GM21526 (cell line): ENCODE measurements at regions not wholly inside any gene's neighbourhood (a gene's known extent, or its start where the extent isn't known, plus 50 kb on each side); places are given as distances from the start of the nearest gene placed in this dataset.
"Not testable (repeated sequence)": the region's sequence is repeated elsewhere in the genome, so short reads cannot be mapped to it uniquely, and the experiment has no call there.

Source experiments
- ATAC-seq: cut with Tn5 transposase; IDR thresholded peaks from one replicate; pipeline ENCODE4 v1.9.1; 2021; ENCODE audit warnings: moderate library complexity; ENCODE audit not compliant: unreplicated experiment, low FRiP score

- no peak for ATAC-seq
Measured at GRCh38 chr9:75715360-75715759, 175.1 kb upstream of the PCSK5 start.

GRCh38 chr9:75718677-75719076 lies 171.8 kb upstream of the PCSK5 start:
- ATAC-seq: no peak

- ATAC-seq: no peak
Measured at GRCh38 chr9:75728391-75728790, 162.1 kb upstream of the PCSK5 start.

GRCh38 chr9:75734802-75735201 lies 155.7 kb upstream of the PCSK5 start:
- ATAC-seq: no peak

DNA sequence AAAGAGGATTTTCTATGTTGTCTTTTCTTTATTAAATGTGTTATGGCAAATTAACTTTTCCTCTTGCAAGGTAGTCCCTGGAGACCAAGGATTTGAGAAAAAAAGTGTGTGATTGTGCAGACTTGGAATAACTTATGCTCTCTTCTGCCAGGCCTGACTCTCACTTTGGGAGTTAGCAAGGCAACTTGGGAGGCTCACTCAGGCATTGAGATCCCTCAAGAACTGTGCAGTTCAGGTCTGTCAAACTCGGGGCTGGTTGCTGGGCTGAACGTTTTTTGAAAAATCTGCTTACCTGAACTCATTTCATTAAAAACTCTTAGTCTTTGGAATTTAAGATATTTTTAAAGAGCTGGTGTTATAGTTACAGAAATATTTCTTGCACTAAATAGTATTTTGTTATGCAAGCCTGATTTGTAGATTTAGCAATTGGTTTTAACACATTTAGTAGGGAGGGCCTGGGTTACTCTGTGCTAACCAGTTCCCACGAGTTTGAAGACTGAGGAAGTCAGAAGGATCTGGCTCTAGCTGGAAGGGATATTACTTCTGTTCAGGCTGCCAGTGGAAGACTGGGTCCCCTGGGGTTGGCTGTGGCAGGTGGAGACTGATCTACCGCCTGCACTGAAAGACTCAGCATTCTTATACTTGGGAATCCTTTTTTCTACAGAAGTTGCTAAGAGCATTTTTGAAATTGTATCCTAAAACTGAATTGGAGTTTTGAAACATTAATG lies 150.4 kb upstream of the PCSK5 start:
- no peak for ATAC-seq

GRCh38 chr9:75743855-75744254 lies 146.6 kb upstream of the PCSK5 start:
- ATAC-seq: no peak

GRCh38 chr9:75754080-75754479 lies 136.4 kb upstream of the PCSK5 start:
- no peak for ATAC-seq

GRCh38 chr9:75775166-75775565 lies 115.3 kb upstream of the PCSK5 start:
- ATAC-seq: no peak

- ATAC-seq: no peak
Measured at GRCh38 chr9:75775966-75776691, 114.3 kb upstream of the PCSK5 start.

GRCh38 chr9:75780185-75780584 lies 110.3 kb upstream of the PCSK5 start:
- ATAC-seq: no peak

- no peak for ATAC-seq
Measured at GRCh38 chr9:75788006-75788634, 102.4 kb upstream of the PCSK5 start.

DNA sequence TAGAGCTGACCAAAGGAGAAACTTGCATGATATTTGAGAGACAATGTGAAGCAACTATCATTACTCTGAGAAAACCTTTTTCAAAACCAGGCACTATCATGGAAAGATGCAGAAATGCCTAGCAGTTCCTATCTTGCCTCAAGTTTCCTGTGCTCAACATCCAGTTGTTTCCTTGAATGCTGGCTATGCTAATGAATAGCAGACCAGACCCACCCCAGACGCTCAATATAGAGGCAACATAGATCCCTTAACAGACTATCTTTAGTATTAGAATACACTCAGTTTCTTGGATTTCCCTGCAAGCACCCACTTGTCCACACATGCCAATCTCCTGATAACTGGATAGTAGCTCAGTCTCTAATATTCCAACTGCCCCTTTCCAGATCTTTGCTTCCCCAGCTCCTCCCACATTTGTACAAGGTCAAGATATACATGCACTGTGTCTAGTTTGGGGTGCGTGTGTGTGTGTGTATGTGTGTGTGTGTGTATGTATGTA lies 93.3 kb upstream of the PCSK5 start:
- ATAC-seq: no peak

GRCh38 chr9:75798505-75798904 lies 92.0 kb upstream of the PCSK5 start:
- ATAC-seq: no peak

- ATAC-seq: no peak
Measured at GRCh38 chr9:75803130-75803529, 87.3 kb upstream of the PCSK5 start.

- ATAC-seq: no peak
Measured at GRCh38 chr9:75810063-75810462, 80.4 kb upstream of the PCSK5 start.

DNA sequence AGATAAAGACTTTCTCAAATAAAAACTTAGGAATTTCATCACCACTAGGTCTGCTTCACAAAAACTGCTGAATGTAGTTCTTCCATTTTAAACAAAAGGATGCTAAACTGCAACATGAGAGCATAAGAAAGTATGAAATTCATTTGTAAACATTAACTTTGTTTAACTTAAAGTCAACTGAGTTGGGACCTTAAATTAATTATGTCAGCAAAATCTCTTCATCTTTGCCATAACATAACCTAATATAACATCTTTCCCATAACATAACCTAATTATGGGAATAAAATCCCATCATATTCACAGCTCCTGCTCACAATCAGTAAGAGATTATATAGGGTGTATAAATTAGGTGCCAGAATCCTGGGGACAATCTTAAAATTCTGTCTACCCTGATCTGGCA lies 78.8 kb upstream of the PCSK5 start:
- no peak for ATAC-seq

GRCh38 chr9:75812141-75812540 lies 78.3 kb upstream of the PCSK5 start:
- no peak for ATAC-seq

DNA sequence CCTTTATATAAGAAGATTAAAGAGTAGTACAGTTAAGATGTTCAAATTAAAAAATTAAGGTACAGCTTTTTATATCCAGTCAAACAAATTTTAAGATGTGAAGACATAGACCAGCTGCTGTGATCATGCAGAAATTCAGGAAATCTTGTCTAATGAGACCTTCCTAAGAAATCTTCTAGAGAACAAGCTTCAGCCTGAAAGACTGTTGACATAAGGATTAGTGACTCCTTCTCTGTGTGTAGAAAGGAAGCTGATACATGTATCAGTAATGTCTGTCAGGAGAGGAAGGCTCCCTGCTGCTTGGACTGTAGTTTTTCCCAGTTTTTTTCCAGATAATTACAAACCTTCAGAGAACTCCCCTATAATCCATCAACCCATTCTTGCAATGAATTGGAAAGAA lies 75.8 kb upstream of the PCSK5 start:
- no peak for ATAC-seq

GRCh38 chr9:75820471-75821115 lies 69.9 kb upstream of the PCSK5 start:
- not testable (repeated sequence) for ATAC-seq

DNA sequence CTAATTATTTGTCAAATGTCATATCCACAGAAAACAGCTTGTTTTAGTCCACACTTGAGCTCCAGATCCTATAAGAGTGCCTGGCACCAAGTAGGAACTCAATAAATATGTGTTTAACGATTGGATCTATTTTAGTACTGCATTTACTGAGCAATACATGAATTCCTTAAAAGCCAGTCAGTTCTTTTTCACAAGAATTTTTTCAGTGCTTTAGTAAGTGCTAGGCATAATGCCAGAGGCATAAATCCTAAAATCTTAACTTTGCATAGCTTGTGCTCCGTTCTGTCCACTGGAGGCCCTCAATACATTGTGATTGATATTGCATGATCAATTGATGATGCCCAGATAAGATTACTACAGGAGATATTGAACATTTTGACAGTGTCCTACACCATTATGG lies 67.3 kb upstream of the PCSK5 start:
- no peak for ATAC-seq
